ENCODE measurements at regions not wholly inside any gene's neighbourhood (a gene's known extent, or its start where the extent isn't known, plus 50 kb on each side); places are given as distances from the start of the nearest gene placed in this dataset.

- TF ChIP-seq GLIS3 (CRISPR knock-in tag; IDR thresholded peaks at IDR 0.05) (no peak), BACH2 (CRISPR knock-in tag; IDR thresholded peaks at IDR 0.05; ENCODE audit: borderline replicate concordance) (no peak), CSDC2 (CRISPR knock-in tag; IDR thresholded peaks at IDR 0.05) (no peak)
Observed at GRCh38 chr6:14722001-14722562, 523.8 kb upstream of the JARID2 start.
